ENCODE measurements at regions not wholly inside any gene's neighbourhood (a gene's known extent, or its start where the extent isn't known, plus 50 kb on each side); places are given as distances from the start of the nearest gene placed in this dataset.

DNA sequence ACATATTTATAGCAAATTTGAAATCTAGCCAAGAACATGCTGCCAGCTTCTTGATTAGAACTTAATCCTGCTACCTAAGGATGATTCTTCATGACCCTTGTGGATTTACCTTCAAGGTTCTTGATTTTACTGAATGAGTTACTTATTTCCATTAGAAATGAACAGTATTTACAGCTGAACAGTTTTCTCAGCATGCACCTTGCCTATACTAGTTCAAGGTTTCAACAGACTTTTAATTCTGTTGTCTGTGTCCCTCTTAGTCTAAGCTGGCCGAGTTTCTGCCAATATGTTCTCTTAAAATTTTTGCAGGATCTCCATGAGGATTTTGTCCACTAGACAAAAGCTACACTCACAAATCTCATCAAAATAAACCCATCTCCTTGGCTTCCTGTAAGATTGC, 188.8 kb upstream of the ST8SIA4 start:
- Histone ChIP-seq H2BK20ac (ENCODE audit: low read depth, low read length, poor library complexity, severe bottlenecking) (no peak overlapping the region), H3K18ac (ENCODE audit: insufficient read length, low read depth, low read length) (no peak overlapping the region), H4K20me1 (ENCODE audit: control insufficient read depth, insufficient read depth, insufficient read length) (no peaks in the 10 kb centered on the region), H3K4ac (ENCODE audit: low read depth, low read length) (no peak overlapping the region), H2AK5ac (ENCODE audit: insufficient read length, low read length) (no peak overlapping the region), H3K27ac (ENCODE audit: insufficient read length, low read depth, low read length) (no peak overlapping the region), H3K4me1 (ENCODE audit: insufficient read depth, low read length) (no peaks in the 10 kb centered on the region), H3K9me3 (ENCODE audit: control insufficient read depth, low read depth, low read length) (no peaks in the 10 kb centered on the region), H2BK120ac (ENCODE audit: low read depth, low read length, poor library complexity, severe bottlenecking) (no peak overlapping the region), H3K23me2 (ENCODE audit: insufficient read length, low read depth, low read length, poor library complexity, severe bottlenecking) (no peaks in the 10 kb centered on the region), H2BK15ac (ENCODE audit: low read depth, low read length) (no peak overlapping the region), H2AFZ (ENCODE audit: low read length) (no peak overlapping the region), H2BK12ac (ENCODE audit: insufficient read length, low read depth, low read length) (no peak overlapping the region), H2BK5ac (ENCODE audit: insufficient read length, low read length) (no peak overlapping the region), H3T11ph (ENCODE audit: low read length) (no peak overlapping the region), H4K8ac (replicated peaks; ENCODE audit: insufficient read length, low read depth, low read length) (no peak overlapping the region), H3K23ac (ENCODE audit: insufficient read length, low read depth, low read length) (no peak overlapping the region), H4K5ac (ENCODE audit: insufficient read length, low read depth, low read length) (no peak overlapping the region), H3K4me2 (ENCODE audit: insufficient read depth, insufficient read length, low read length) (no peak overlapping the region), H3K14ac (ENCODE audit: insufficient read depth, low read length) (no peak overlapping the region), H3K79me2 (ENCODE audit: insufficient read depth, low read length) (no peaks in the 10 kb centered on the region), H3K9ac (ENCODE audit: extremely low read depth, insufficient read length, low read length) (no peak overlapping the region), H3K56ac (ENCODE audit: insufficient read length, low read depth, low read length) (no peak overlapping the region), H3K79me1 (ENCODE audit: insufficient read depth, low read depth, low read length, poor library complexity, severe bottlenecking) (no peaks in the 10 kb centered on the region), H3K27me3 (ENCODE audit: insufficient read depth, low read length) (no peaks in the 10 kb centered on the region), H4K91ac (ENCODE audit: insufficient read length, low read depth, low read length) (no peak overlapping the region)
- H3K36me3 Mint-ChIP-seq (ENCODE audit: insufficient read depth in 1 of 3, low read depth in 3 of 3): no peaks in the 10 kb centered on the region
- peaks cover 4 to 9% of the 10 kb centered on the region in 2 experiments for H3K4me1 Mint-ChIP-seq
- no peak overlapping the region for H3K27ac Mint-ChIP-seq
- WGBS (ENCODE audit: extremely low coverage, insufficient read length, low lambda C conversion rate): no CpG with 5 or more reads among the region's 1 CpG
- TF ChIP-seq CTCF (conservative IDR thresholded peaks at IDR 0.05): no peak
- DNase-seq: no peak
- peaks cover 0 to 3% of the 10 kb centered on the region in 2 experiments; a peak in 1 of 5 replicates for H3K9me3 Mint-ChIP-seq
- H3K27me3 Mint-ChIP-seq (ENCODE audit: low read depth): no peaks in the 10 kb centered on the region
- no peak overlapping the region for H3K4me3 Mint-ChIP-seq

Measured in H9 (cell line).